ENCODE measurements at regions not wholly inside any gene's neighbourhood (a gene's known extent, or its start where the extent isn't known, plus 50 kb on each side); places are given as distances from the start of the nearest gene placed in this dataset.

- H3K27ac ChIP-seq (ENCODE audit: control insufficient read depth, insufficient read depth, low read length): no peak overlapping the region
- no peaks in the 10 kb centered on the region for H3K36me3 ChIP-seq (ENCODE audit: control insufficient read depth in 2 of 2, extremely low read depth in 1 of 2, insufficient read depth in 2 of 2, low read length in 2 of 2)
- no peaks in the 10 kb centered on the region for H3K27me3 ChIP-seq (ENCODE audit: control insufficient read depth, extremely low read depth, insufficient read depth, low read length)
- H3K9me1 ChIP-seq (ENCODE audit: control insufficient read depth, extremely low read depth, insufficient read depth, low read length): no peaks in the 10 kb centered on the region
- no peak overlapping the region for H3K9ac ChIP-seq (ENCODE audit: control insufficient read depth, extremely low read depth, insufficient read depth, low read length)
- DNase-seq (ENCODE audit: low read depth, low spot score): no peak
- no peaks in the 10 kb centered on the region for H3K9me3 ChIP-seq (ENCODE audit: control insufficient read depth, low read depth, low read length)
- no peak overlapping the region for H2AFZ ChIP-seq (ENCODE audit: control insufficient read depth, low read length)
- no peak overlapping the region for H3K4me2 ChIP-seq (ENCODE audit: control insufficient read depth, extremely low read depth, insufficient read depth, low read depth, low read length)
- no peaks in the 10 kb centered on the region for H3K79me2 ChIP-seq (ENCODE audit: control insufficient read depth, insufficient read depth, low read length)
- no peaks in the 10 kb centered on the region for H4K20me1 ChIP-seq (ENCODE audit: control insufficient read depth, extremely low read depth, insufficient read depth, low read length)
- TF ChIP-seq CTCF (optimal IDR thresholded peaks at IDR 0.05 in 1 of 3, IDR thresholded peaks at IDR 0.05 in 1 of 3, conservative IDR thresholded peaks at IDR 0.05 in 1 of 3; ENCODE audit: extremely low read depth in 1 of 3, insufficient read depth in 2 of 3, low read length in 3 of 3) (no peak), EZH2 (IDR thresholded peaks at IDR 0.05; ENCODE audit: low read length) (no peak)
- dilution Hi-C loops (cut with MboI; ENCODE audit: extremely low pct_ligation_motif_present, low sequenced_read_pairs): no loop called here
- no peak overlapping the region for H3K4me3 ChIP-seq (ENCODE audit: control insufficient read depth in 2 of 3, extremely low read depth in 1 of 3, insufficient read depth in 2 of 3, low read depth in 1 of 3, low read length in 3 of 3)
- FAIRE-seq: no peak
- no peaks in the 10 kb centered on the region for H3K4me1 ChIP-seq (ENCODE audit: control insufficient read depth, extremely low read depth, insufficient read depth, low read length)
Measured at GRCh38 chr11:97908354-97908753, 1112.4 kb upstream of the CNTN5 start.

GRCh38 chr11:97909614-97910399 is 1110.9 kb upstream of the CNTN5 start:
- no peaks in the 10 kb centered on the region for H3K4me1 ChIP-seq (ENCODE audit: control insufficient read depth, extremely low read depth, insufficient read depth, low read length)
- no peak overlapping the region for H3K9ac ChIP-seq (ENCODE audit: control insufficient read depth, extremely low read depth, insufficient read depth, low read length)
- DNase-seq (ENCODE audit: low read depth, low spot score) (no peak), FAIRE-seq (no peak)
- no peaks in the 10 kb centered on the region for H3K9me1 ChIP-seq (ENCODE audit: control insufficient read depth, extremely low read depth, insufficient read depth, low read length)
- no peaks in the 10 kb centered on the region for H3K27me3 ChIP-seq (ENCODE audit: control insufficient read depth, extremely low read depth, insufficient read depth, low read length)
- no peaks in the 10 kb centered on the region for H3K9me3 ChIP-seq (ENCODE audit: control insufficient read depth, low read depth, low read length)
- no peaks in the 10 kb centered on the region for H3K36me3 ChIP-seq (ENCODE audit: control insufficient read depth in 2 of 2, extremely low read depth in 1 of 2, insufficient read depth in 2 of 2, low read length in 2 of 2)
- no peaks in the 10 kb centered on the region for H4K20me1 ChIP-seq (ENCODE audit: control insufficient read depth, extremely low read depth, insufficient read depth, low read length)
- H3K4me2 ChIP-seq (ENCODE audit: control insufficient read depth, extremely low read depth, insufficient read depth, low read depth, low read length): no peak overlapping the region
- H3K4me3 ChIP-seq (ENCODE audit: control insufficient read depth in 2 of 3, extremely low read depth in 1 of 3, insufficient read depth in 2 of 3, low read depth in 1 of 3, low read length in 3 of 3): no peak overlapping the region
- H3K27ac ChIP-seq (ENCODE audit: control insufficient read depth, insufficient read depth, low read length): no peak overlapping the region
- dilution Hi-C loops (cut with MboI; ENCODE audit: extremely low pct_ligation_motif_present, low sequenced_read_pairs): no loop called here
- H2AFZ ChIP-seq (ENCODE audit: control insufficient read depth, low read length): no peak overlapping the region
- no peaks in the 10 kb centered on the region for H3K79me2 ChIP-seq (ENCODE audit: control insufficient read depth, insufficient read depth, low read length)
- TF ChIP-seq EZH2 (IDR thresholded peaks at IDR 0.05; ENCODE audit: low read length) (no peak), CTCF (optimal IDR thresholded peaks at IDR 0.05 in 1 of 3, IDR thresholded peaks at IDR 0.05 in 1 of 3, conservative IDR thresholded peaks at IDR 0.05 in 1 of 3; ENCODE audit: extremely low read depth in 1 of 3, insufficient read depth in 2 of 3, low read length in 3 of 3) (no peak)
